ENCODE measurements at regions not wholly inside any gene's neighbourhood (a gene's known extent, or its start where the extent isn't known, plus 50 kb on each side); places are given as distances from the start of the nearest gene placed in this dataset.

DNA sequence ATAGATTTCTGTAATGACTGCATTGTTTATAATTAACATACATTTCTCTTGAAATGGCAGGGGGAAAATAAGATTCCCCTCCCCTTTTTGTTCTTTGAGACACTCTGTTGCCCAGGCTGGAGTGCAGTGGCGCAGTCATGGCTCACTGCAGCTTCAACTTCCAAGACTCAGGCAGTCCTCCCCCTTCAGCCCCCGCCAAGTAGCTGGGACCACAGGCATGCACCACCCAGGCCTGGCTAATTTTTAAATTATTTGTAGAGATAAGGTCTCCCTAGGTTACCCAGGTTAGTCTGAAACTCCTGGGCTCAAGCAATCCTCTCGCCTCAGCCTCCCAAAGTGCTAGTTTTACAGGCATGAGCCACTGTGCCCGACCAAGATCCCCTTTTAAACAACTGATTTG, 67.7 kb downstream of the KATNIP start:
- Mint-ChIP-seq H3K4me1 (ENCODE audit: unreplicated experiment) (no peaks in the 10 kb centered on the region), H3K36me3 (ENCODE audit: unreplicated experiment) (peaks cover 17% of the 10 kb centered on the region), H3K9me3 (ENCODE audit: unreplicated experiment) (no peaks in the 10 kb centered on the region), H3K27me3 (ENCODE audit: unreplicated experiment) (no peaks in the 10 kb centered on the region), H3K4me3 (ENCODE audit: unreplicated experiment) (no peak overlapping the region), H3K27ac (ENCODE audit: unreplicated experiment) (no peak overlapping the region)
- no peak for DNase-seq (ENCODE audit: extremely low spot score, unreplicated experiment)
- TF ChIP-seq, protein P1, sequence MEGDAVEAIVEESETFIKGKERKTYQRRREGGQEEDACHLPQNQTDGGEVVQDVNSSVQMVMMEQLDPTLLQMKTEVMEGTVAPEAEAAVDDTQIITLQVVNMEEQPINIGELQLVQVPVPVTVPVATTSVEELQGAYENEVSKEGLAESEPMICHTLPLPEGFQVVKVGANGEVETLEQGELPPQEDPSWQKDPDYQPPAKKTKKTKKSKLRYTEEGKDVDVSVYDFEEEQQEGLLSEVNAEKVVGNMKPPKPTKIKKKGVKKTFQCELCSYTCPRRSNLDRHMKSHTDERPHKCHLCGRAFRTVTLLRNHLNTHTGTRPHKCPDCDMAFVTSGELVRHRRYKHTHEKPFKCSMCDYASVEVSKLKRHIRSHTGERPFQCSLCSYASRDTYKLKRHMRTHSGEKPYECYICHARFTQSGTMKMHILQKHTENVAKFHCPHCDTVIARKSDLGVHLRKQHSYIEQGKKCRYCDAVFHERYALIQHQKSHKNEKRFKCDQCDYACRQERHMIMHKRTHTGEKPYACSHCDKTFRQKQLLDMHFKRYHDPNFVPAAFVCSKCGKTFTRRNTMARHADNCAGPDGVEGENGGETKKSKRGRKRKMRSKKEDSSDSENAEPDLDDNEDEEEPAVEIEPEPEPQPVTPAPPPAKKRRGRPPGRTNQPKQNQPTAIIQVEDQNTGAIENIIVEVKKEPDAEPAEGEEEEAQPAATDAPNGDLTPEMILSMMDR (IDR thresholded peaks at IDR 0.05): no peak

DNA sequence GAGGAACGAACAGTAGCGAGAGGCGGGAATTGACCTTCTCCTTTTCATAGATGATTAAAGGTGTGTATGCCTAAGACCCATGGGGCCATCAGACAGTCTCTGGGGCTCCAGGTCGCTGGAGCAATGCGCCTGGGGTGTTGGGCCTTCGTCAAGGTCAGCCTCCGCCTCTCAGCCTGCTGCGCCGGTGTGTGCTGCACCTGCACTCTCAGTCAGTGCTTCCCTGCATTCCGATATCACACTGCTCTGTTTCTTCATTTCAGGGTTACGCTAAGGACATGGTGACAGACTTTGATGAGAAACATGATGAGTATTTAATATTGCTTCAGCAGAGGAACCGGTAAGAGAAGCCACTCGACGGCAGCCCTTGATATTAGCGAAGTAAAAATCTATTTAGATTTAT, 68.2 kb downstream of the KATNIP start:
- Mint-ChIP-seq H3K36me3 (ENCODE audit: unreplicated experiment) (peaks cover 13% of the 10 kb centered on the region), H3K4me3 (ENCODE audit: unreplicated experiment) (no peak overlapping the region), H3K27me3 (ENCODE audit: unreplicated experiment) (no peaks in the 10 kb centered on the region), H3K9me3 (ENCODE audit: unreplicated experiment) (no peaks in the 10 kb centered on the region), H3K27ac (ENCODE audit: unreplicated experiment) (no peak overlapping the region), H3K4me1 (ENCODE audit: unreplicated experiment) (no peaks in the 10 kb centered on the region)
- TF ChIP-seq, protein P1 (IDR thresholded peaks at IDR 0.05): no peak
- no peak for DNase-seq (ENCODE audit: extremely low spot score, unreplicated experiment)

DNA sequence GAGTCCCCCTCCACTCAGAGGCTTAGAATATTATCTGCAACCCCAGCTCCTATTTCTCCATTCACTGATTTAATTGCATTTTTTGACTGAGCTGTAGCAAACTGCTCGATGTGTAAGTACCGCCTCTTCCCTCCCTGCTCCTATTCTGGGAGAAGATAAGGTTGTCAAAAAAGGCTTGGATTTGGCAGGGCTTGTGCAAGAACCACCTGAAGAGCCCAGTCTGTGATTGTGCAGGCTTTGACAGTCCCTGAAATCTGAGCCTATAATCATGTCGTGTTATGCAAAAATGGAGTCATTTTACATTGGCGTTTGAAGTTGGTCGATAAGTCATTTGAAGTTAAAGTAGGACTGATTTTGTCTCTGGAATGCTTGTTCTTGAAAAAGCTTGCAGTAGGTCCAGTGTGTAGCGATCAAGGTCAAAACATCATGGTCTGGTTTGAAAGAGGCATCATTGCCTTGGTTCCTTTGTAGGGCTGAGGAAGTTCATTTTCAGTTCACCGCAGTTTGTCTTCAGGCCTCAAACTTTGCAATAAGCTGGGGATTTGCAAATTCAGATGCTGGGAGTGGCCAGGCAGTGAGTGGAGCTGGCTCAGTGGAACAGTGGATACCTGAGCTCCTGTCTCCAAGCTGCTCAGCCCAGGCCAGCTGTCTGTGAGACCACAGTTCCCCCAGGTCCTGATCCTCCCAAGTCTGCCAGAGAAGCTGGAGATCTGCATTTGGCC, 68.8 kb downstream of the KATNIP start:
- DNase-seq (ENCODE audit: extremely low spot score, unreplicated experiment): no peak
- Mint-ChIP-seq H3K4me3 (ENCODE audit: unreplicated experiment) (no peak overlapping the region), H3K9me3 (ENCODE audit: unreplicated experiment) (no peaks in the 10 kb centered on the region), H3K27me3 (ENCODE audit: unreplicated experiment) (no peaks in the 10 kb centered on the region), H3K36me3 (ENCODE audit: unreplicated experiment) (peaks cover 12% of the 10 kb centered on the region), H3K4me1 (ENCODE audit: unreplicated experiment) (no peaks in the 10 kb centered on the region), H3K27ac (ENCODE audit: unreplicated experiment) (no peak overlapping the region)
- TF ChIP-seq, protein P1 (IDR thresholded peaks at IDR 0.05): no peak

DNA sequence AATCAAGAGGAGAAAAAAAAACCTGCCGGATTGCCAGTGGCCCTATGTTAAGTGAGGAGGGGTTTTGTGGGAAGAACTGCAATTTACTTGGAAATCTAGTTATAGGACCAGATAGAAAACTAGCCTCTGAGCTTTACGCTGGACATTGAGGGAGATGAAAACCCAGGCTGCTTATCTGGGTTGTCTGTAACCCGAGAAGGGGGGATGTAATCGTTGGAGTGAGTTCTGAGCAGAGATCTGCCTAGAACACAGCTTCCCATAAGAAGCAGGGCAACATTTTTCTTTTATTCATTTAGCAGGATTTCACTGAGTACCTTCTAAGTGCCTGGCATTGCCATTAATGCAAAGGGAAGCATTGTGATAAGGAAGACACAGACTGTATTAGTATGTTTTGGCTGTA, 70.6 kb downstream of the KATNIP start:
- H3K36me3 Mint-ChIP-seq (ENCODE audit: unreplicated experiment): peaks cover 12% of the 10 kb centered on the region
- TF ChIP-seq, protein P1 (IDR thresholded peaks at IDR 0.05): no peak
- H3K4me1 Mint-ChIP-seq (ENCODE audit: unreplicated experiment): no peaks in the 10 kb centered on the region
- no peak overlapping the region for H3K27ac Mint-ChIP-seq (ENCODE audit: unreplicated experiment)
- H3K4me3 Mint-ChIP-seq (ENCODE audit: unreplicated experiment): no peak overlapping the region
- DNase-seq (ENCODE audit: extremely low spot score, unreplicated experiment): no peak
- H3K27me3 Mint-ChIP-seq (ENCODE audit: unreplicated experiment): no peaks in the 10 kb centered on the region
- H3K9me3 Mint-ChIP-seq (ENCODE audit: unreplicated experiment): no peaks in the 10 kb centered on the region

DNA sequence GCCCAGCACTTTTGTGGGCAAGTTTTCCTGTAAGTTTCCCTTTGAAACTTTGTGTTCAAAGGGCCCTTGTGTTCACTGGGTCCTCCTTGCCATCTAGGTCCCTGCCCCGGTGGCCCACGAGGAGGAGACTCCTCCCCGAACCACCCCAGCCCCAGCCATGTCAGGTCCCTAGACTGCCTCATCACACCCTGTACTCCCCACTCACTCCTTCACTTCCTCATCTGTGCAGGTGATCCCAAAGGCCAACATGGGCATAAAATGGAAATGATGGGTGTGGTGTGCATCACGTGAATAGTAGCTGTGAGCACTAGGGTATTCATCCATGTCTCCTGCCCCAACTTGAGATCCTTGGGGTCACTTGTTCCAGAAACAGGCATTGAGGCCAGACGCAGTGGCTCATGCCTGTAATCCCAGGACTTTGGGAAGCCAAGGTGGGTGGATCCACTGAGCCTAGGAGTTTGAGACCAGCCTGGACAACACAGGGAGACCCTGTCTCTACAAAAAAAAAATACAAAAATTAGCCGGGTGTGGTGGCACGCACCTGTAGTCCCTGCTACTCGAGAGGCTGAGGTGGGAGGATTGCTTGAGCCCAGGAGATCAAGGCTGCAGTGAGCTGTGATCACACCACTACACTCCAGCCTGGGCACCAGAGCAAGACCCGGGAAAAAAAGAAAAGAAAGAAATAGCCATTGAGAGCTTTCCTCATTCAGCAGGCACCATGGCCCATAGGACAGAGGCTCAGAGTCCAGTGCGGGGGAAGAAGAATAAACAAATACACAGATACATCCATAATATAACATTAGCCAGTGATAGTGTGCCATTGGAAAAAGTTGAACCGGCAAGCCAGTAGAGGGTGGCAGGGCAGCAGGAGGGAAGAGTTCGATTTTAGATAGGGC, 74.5 kb downstream of the KATNIP start:
- Mint-ChIP-seq H3K4me3 (ENCODE audit: unreplicated experiment) (no peak overlapping the region), H3K27me3 (ENCODE audit: unreplicated experiment) (no peaks in the 10 kb centered on the region), H3K9me3 (ENCODE audit: unreplicated experiment) (no peaks in the 10 kb centered on the region), H3K27ac (ENCODE audit: unreplicated experiment) (no peak overlapping the region), H3K36me3 (ENCODE audit: unreplicated experiment) (peaks cover 12% of the 10 kb centered on the region), H3K4me1 (ENCODE audit: unreplicated experiment) (peaks cover 8% of the 10 kb centered on the region)
- TF ChIP-seq, protein P1 (IDR thresholded peaks at IDR 0.05): no peak
- DNase-seq (ENCODE audit: extremely low spot score, unreplicated experiment): no peak

Data from osteocyte (in vitro differentiated cells).